PC-9 (cell line): ENCODE measurements at regions not wholly inside any gene's neighbourhood (a gene's known extent, or its start where the extent isn't known, plus 50 kb on each side); places are given as distances from the start of the nearest gene placed in this dataset.

Source experiments
- CTCF ChIP-seq: fragments of 200-600 bp; sonication (generic); conservative IDR thresholded peaks from 2 replicates; pipeline ENCODE4 v1.6.1; 2017; ENCODE audit warnings: mixed run types, antibody characterized with exemption, mild to moderate bottlenecking, moderate library complexity
- EZH2 ChIP-seq: fragments of 200-600 bp; sonication (generic); IDR thresholded peaks from 2 replicates; pipeline ENCODE4 v1.8.0; 2017; ENCODE audit warnings: antibody characterized with exemption, low read depth

DNA sequence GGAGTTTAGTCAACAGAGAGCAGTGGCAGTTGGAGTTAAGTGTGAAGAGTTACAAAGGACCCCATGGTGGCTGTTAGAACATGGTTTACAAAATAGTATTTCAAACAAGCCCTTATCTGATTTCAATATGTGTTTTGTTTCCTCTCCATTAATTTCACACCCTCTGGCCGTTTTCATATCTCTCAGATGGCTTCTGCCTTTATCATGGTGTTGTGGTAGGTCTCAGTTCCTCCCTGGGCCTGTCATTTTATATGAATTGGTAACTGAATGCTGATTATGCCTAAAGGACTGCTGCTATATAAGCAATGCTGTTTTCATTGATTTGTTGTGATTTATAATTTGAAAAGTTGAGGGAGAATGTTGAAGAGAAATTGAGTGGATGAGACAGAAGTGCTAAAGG lies 686.7 kb downstream of the NYAP2 start:
- no peak for TF ChIP-seq CTCF
- no peak for TF ChIP-seq EZH2
